ENCODE measurements at regions not wholly inside any gene's neighbourhood (a gene's known extent, or its start where the extent isn't known, plus 50 kb on each side); places are given as distances from the start of the nearest gene placed in this dataset.

- CTCF ChIA-PET = no interaction called here
These were observed 680.1 kb downstream of the UQCRFS1 start for GRCh38 chr19:28532765-28533341.

GRCh38 chr19:28531979-28532378 lies 681.0 kb downstream of the UQCRFS1 start:
- no peak overlapping the region for H3K4me3 Mint-ChIP-seq (ENCODE audit: unreplicated experiment)
- H3K27me3 Mint-ChIP-seq (ENCODE audit: insufficient read depth, unreplicated experiment) = no peaks in the 10 kb centered on the region
- peaks cover 30% of the 10 kb centered on the region for H3K9me3 Mint-ChIP-seq (ENCODE audit: unreplicated experiment)
- ChIA-PET CTCF (no interaction called here), POLR2A (no interaction called here)
- TF ChIP-seq CTCF (IDR thresholded peaks at IDR 0.05; ENCODE audit: unreplicated experiment) = no peak
- H3K36me3 Mint-ChIP-seq (ENCODE audit: insufficient read depth, unreplicated experiment) = no peaks in the 10 kb centered on the region
- H3K4me1 Mint-ChIP-seq (ENCODE audit: insufficient read depth, unreplicated experiment) = no peaks in the 10 kb centered on the region
- no TSS peak for BruUV-seq (replicated peaks)
- intact Hi-C loops (cut with micrococcal nuclease) = no loop called here
- no peak for DNase-seq (ENCODE audit: unreplicated experiment)
- H3K27ac Mint-ChIP-seq (ENCODE audit: low read depth, unreplicated experiment) = no peak overlapping the region

More at GRCh38 chr19:28532765-28533341, 680.1 kb downstream of the UQCRFS1 start:
- Mint-ChIP-seq H3K9me3 (ENCODE audit: unreplicated experiment) (peaks cover 35% of the 10 kb centered on the region), H3K27me3 (ENCODE audit: insufficient read depth, unreplicated experiment) (no peaks in the 10 kb centered on the region), H3K36me3 (ENCODE audit: insufficient read depth, unreplicated experiment) (no peaks in the 10 kb centered on the region), H3K27ac (ENCODE audit: low read depth, unreplicated experiment) (no peak overlapping the region), H3K4me3 (ENCODE audit: unreplicated experiment) (no peak overlapping the region), H3K4me1 (ENCODE audit: insufficient read depth, unreplicated experiment) (no peaks in the 10 kb centered on the region)
- no peak for DNase-seq (ENCODE audit: unreplicated experiment)
- intact Hi-C loops (cut with micrococcal nuclease) = no loop called here
- TF ChIP-seq CTCF (IDR thresholded peaks at IDR 0.05; ENCODE audit: unreplicated experiment) = no peak
- POLR2A ChIA-PET = no interaction called here
- no TSS peak for BruUV-seq (replicated peaks)

GRCh38 chr19:28530406-28531035 lies 682.4 kb downstream of the UQCRFS1 start:
- H3K4me3 Mint-ChIP-seq (ENCODE audit: unreplicated experiment) = no peak overlapping the region
- H3K4me1 Mint-ChIP-seq (ENCODE audit: insufficient read depth, unreplicated experiment) = no peaks in the 10 kb centered on the region
- no peak overlapping the region for H3K27ac Mint-ChIP-seq (ENCODE audit: low read depth, unreplicated experiment)
- no TSS peak for BruUV-seq (replicated peaks)
- ChIA-PET CTCF (no interaction called here), POLR2A (no interaction called here)
- TF ChIP-seq CTCF (IDR thresholded peaks at IDR 0.05; ENCODE audit: unreplicated experiment) = no peak
- no peaks in the 10 kb centered on the region for H3K27me3 Mint-ChIP-seq (ENCODE audit: insufficient read depth, unreplicated experiment)
- no peaks in the 10 kb centered on the region for H3K36me3 Mint-ChIP-seq (ENCODE audit: insufficient read depth, unreplicated experiment)
- H3K9me3 Mint-ChIP-seq (ENCODE audit: unreplicated experiment) = peaks cover 27% of the 10 kb centered on the region
- intact Hi-C loops (cut with micrococcal nuclease) = no loop called here
- no peak for DNase-seq (ENCODE audit: unreplicated experiment)

GRCh38 chr19:28526038-28526437 lies 686.9 kb downstream of the UQCRFS1 start:
- Mint-ChIP-seq H3K4me3 (ENCODE audit: unreplicated experiment) (no peak overlapping the region), H3K27ac (ENCODE audit: low read depth, unreplicated experiment) (no peak overlapping the region), H3K36me3 (ENCODE audit: insufficient read depth, unreplicated experiment) (no peaks in the 10 kb centered on the region), H3K9me3 (ENCODE audit: unreplicated experiment) (peaks cover 49% of the 10 kb centered on the region), H3K27me3 (ENCODE audit: insufficient read depth, unreplicated experiment) (no peaks in the 10 kb centered on the region), H3K4me1 (ENCODE audit: insufficient read depth, unreplicated experiment) (no peaks in the 10 kb centered on the region)
- POLR2A ChIA-PET = no interaction called here
- CTCF ChIA-PET = interaction anchor here (0.9 kb wide), 1 partner anchor 9 kb away, joined by 4 read pairs; no protein-coding TSS in a partner anchor
- DNase-seq (ENCODE audit: unreplicated experiment) = no peak
- intact Hi-C loops (cut with micrococcal nuclease) = no loop called here
- no TSS peak for BruUV-seq (replicated peaks)
- TF ChIP-seq CTCF (IDR thresholded peaks at IDR 0.05; ENCODE audit: unreplicated experiment) = no peak
